HEK293 (cell line): ENCODE measurements at regions not wholly inside any gene's neighbourhood (a gene's known extent, or its start where the extent isn't known, plus 50 kb on each side); places are given as distances from the start of the nearest gene placed in this dataset.

Experiments used
- CTCF ChIA-PET: fragments of 350-600 bp; formaldehyde crosslinking; extraction: SDS; loops from one replicate; lab custom pipeline; 2021; ENCODE audit warnings: antibody characterized with exemption; lab: Yijun Ruan, JAX
- POLR2A ChIA-PET: fragments of 300-600 bp; formaldehyde crosslinking; extraction: SDS; loops from one replicate; lab custom pipeline; 2020; ENCODE audit warnings: antibody characterized with exemption, inconsistent platforms; lab: Yijun Ruan, JAX
- H3K27ac ChIP-seq: fragments of 200-500 bp; sonication (Bioruptor generic); 2 replicates; pipeline ENCODE4 v1.5.1; 2014; ENCODE audit warnings: low read depth, low read length, control low read depth, inconsistent platforms; ENCODE audit errors: extremely low read depth
- H3K36me3 ChIP-seq, 2 experiments: fragments of 200-500 bp in 1 of 2; sonication (Bioruptor generic) in 1 of 2; 1 replicate in 1 of 2; 2 replicates in 1 of 2; pipeline ENCODE4 v1.5.1; 2014 to 2017; ENCODE audit warnings: inconsistent platforms in 2 of 2, low read length in 2 of 2; ENCODE audit not compliant: control insufficient read depth in 2 of 2, insufficient read depth in 1 of 2
- H3K4me1 ChIP-seq: fragments of 200-500 bp; sonication (Bioruptor generic); 2 replicates; pipeline ENCODE4 v1.5.1; 2014; ENCODE audit warnings: mild to moderate bottlenecking, low read length, inconsistent platforms; ENCODE audit not compliant: control insufficient read depth, insufficient read depth
- H3K4me3 ChIP-seq: 2 replicates; pipeline ENCODE4 v1.5.1; 2011; ENCODE audit warnings: low read depth, mild to moderate bottlenecking, control low read depth, low read length, moderate library complexity
- H3K9me3 ChIP-seq: fragments of 200-500 bp; sonication (Bioruptor generic); 2 replicates; pipeline ENCODE4 v1.5.1; 2014; ENCODE audit warnings: low read depth, low read length, inconsistent platforms; ENCODE audit not compliant: control insufficient read depth, insufficient read depth
- GLIS2 ChIP-seq: fragments of 450-650 bp; formaldehyde crosslinking; IDR thresholded peaks from 2 replicates; pipeline ENCODE4 v1.5.1; 2016; ENCODE audit warnings: missing biosample characterization, missing genetic modification characterization
- WT1 ChIP-seq: fragments of 450-650 bp; formaldehyde crosslinking; IDR thresholded peaks from 2 replicates; pipeline ENCODE4 v1.5.1; 2016; ENCODE audit warnings: missing biosample characterization, missing genetic modification characterization
- ZFHX2 ChIP-seq: fragments of 450-650 bp; formaldehyde crosslinking; conservative IDR thresholded peaks from 2 replicates; pipeline ENCODE4 v1.5.1; 2016; ENCODE audit warnings: missing biosample characterization, missing genetic modification characterization
- ZNF155 ChIP-seq: fragments of 450-650 bp; formaldehyde crosslinking; IDR thresholded peaks from 2 replicates; pipeline ENCODE4 v1.5.1; 2016; ENCODE audit warnings: missing biosample characterization, missing genetic modification characterization
- ZNF202 ChIP-seq: fragments of 450-650 bp; formaldehyde crosslinking; IDR thresholded peaks from 2 replicates; pipeline ENCODE4 v1.5.1; 2016; ENCODE audit warnings: missing biosample characterization, missing genetic modification characterization, borderline replicate concordance
- ZNF350 ChIP-seq: fragments of 450-650 bp; formaldehyde crosslinking; IDR thresholded peaks from 2 replicates; pipeline ENCODE4 v1.5.0; 2017; ENCODE audit warnings: missing biosample characterization, mild to moderate bottlenecking, missing genetic modification characterization
- ZNF366 ChIP-seq: fragments of 450-650 bp; formaldehyde crosslinking; conservative IDR thresholded peaks from 2 replicates; pipeline ENCODE4 v1.5.1; 2016; ENCODE audit warnings: missing biosample characterization, missing genetic modification characterization
- ZNF530 ChIP-seq: fragments of 450-650 bp; formaldehyde crosslinking; IDR thresholded peaks from 2 replicates; pipeline ENCODE4 v1.5.1; 2016; ENCODE audit warnings: low read depth, missing biosample characterization, missing genetic modification characterization
- ZNF571 ChIP-seq: fragments of 450-650 bp; formaldehyde crosslinking; IDR thresholded peaks from 2 replicates; pipeline ENCODE4 v1.5.0; 2017; ENCODE audit warnings: missing biosample characterization, missing genetic modification characterization
- ZNF664 ChIP-seq: fragments of 450-650 bp; formaldehyde crosslinking; IDR thresholded peaks from 2 replicates; pipeline ENCODE4 v1.5.1; 2016; ENCODE audit warnings: missing biosample characterization, missing genetic modification characterization
- ZNF677 ChIP-seq: fragments of 450-650 bp; IDR thresholded peaks from 2 replicates; pipeline ENCODE4 v1.5.0; 2018; ENCODE audit warnings: missing biosample characterization, mild to moderate bottlenecking, missing genetic modification characterization, moderate library complexity
- ZNF76 ChIP-seq: fragments of 450-650 bp; formaldehyde crosslinking; IDR thresholded peaks from 2 replicates; pipeline ENCODE4; 2016; ENCODE audit warnings: low read depth, missing biosample characterization, missing genetic modification characterization, borderline replicate concordance
- TF ChIP-seq, protein P1 (sequence below): fragments of 450-650 bp; formaldehyde crosslinking; IDR thresholded peaks from 2 replicates; pipeline ENCODE4 v1.5.1; 2016; ENCODE audit warnings: missing biosample characterization, missing genetic modification characterization
- TF ChIP-seq, protein P2 (sequence below): fragments of 450-650 bp; formaldehyde crosslinking; IDR thresholded peaks from 2 replicates; pipeline ENCODE4 v1.5.1; 2016; ENCODE audit warnings: missing biosample characterization, missing genetic modification characterization
- TF ChIP-seq, protein P3 (sequence below): fragments of 450-650 bp; formaldehyde crosslinking; IDR thresholded peaks from 2 replicates; pipeline ENCODE4 v1.5.1; 2017; ENCODE audit warnings: missing biosample characterization, missing genetic modification characterization
- TF ChIP-seq, protein P4 (sequence below): fragments of 450-650 bp; formaldehyde crosslinking; IDR thresholded peaks from 2 replicates; pipeline ENCODE4 v1.5.1; 2017; ENCODE audit warnings: missing biosample characterization, missing genetic modification characterization
- TF ChIP-seq, protein P5 (sequence below): fragments of 450-650 bp; formaldehyde crosslinking; IDR thresholded peaks from 2 replicates; pipeline ENCODE4 v1.5.1; 2017; ENCODE audit warnings: missing biosample characterization, missing genetic modification characterization
- TF ChIP-seq, protein P6 (sequence below): fragments of 450-650 bp; formaldehyde crosslinking; IDR thresholded peaks from 2 replicates; pipeline ENCODE4 v1.5.1; 2016; ENCODE audit warnings: missing biosample characterization, missing genetic modification characterization
- TF ChIP-seq, protein P7 (sequence below): fragments of 450-650 bp; formaldehyde crosslinking; IDR thresholded peaks from 2 replicates; pipeline ENCODE4 v1.5.1; 2016; ENCODE audit warnings: missing biosample characterization, missing genetic modification characterization

DNA sequence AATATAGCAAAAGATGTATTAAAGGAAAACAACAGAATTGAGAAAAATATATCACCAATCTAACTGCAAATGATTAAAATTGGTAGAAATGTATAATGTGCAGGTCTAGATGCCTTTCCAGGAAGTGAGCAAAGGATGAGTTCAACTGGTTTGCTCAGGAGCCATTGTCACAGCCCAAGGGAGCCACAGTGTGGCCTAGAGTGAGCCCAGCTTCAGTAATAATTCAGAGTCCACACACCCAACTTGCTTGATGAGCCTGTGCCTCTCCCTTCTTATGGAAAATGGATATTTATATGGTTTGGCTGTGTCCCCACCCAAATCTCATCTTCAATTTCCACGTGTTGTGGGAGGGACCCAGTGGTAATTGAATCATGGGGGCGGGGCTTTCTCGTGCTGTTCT lies 92.2 kb upstream of the ASAP2 start (continued):
- no peak for TF ChIP-seq ZNF366
- TF ChIP-seq ZNF571 (tag by site-specific recombination) = no peak
- no peak for TF ChIP-seq ZNF202
- no peak for TF ChIP-seq ZNF155 (tag by site-specific recombination)
- TF ChIP-seq, protein P1, sequence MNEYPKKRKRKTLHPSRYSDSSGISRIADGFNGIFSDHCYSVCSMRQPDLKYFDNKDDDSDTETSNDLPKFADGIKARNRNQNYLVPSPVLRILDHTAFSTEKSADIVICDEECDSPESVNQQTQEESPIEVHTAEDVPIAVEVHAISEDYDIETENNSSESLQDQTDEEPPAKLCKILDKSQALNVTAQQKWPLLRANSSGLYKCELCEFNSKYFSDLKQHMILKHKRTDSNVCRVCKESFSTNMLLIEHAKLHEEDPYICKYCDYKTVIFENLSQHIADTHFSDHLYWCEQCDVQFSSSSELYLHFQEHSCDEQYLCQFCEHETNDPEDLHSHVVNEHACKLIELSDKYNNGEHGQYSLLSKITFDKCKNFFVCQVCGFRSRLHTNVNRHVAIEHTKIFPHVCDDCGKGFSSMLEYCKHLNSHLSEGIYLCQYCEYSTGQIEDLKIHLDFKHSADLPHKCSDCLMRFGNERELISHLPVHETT = no peak

DNA sequence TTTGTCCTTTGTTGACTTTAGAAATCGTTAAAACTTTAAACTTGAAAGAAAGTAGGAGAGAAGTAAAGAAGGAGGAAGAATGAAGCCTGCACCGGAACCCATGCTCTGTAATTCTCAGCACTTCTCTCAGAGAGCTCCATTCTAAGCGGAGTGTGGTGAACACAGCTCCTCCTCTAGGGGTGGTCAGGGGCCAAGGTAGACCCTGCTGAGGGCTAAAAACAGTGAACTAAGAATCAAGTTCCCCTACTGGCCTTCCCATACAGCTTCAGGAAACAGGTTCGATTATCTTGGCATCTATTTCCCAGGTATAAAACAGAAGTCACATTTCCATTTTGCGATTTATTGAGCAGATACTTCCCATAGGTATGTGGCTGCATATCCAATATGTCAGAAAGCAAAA lies 92.7 kb upstream of the ASAP2 start:
- no peak overlapping the region for H3K27ac ChIP-seq
- CTCF ChIA-PET = interaction anchor here (0.5 to 2.4 kb wide), 3 partner anchors 18 to 136 kb away, joined by 3 to 10 read pairs (median 3); no protein-coding TSS in a partner anchor
- POLR2A ChIA-PET = no interaction called here
- no peaks in the 10 kb centered on the region for H3K9me3 ChIP-seq
- no peak overlapping the region for H3K4me3 ChIP-seq
- H3K36me3 ChIP-seq = no peaks in the 10 kb centered on the region
- TF ChIP-seq ZNF664 (tag by site-specific recombination) (no peak), ZNF350 (tag by site-specific recombination) (no peak)
- TF ChIP-seq, all 188 proteins: peak for 0
- H3K4me1 ChIP-seq = no peaks in the 10 kb centered on the region

DNA sequence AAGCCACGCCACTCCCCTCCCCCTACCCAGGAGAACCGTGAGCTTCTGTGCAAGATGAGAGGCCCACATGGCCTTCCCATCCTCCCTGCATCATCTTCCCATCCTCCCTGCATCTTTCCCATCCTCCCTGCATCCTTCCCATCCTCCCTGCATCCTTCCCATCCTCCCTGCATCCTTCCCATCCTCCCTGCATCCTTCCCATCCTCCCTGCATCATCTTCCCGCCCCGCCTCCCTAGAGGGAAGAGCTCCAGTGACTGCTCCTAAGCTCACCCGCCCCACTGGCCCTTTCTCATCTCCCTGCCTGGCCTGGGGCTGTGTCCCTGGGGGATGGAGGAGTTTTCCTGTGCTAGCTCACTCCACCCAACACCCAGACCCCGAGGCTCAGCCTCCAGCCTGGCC lies 93.3 kb upstream of the ASAP2 start:
- no peaks in the 10 kb centered on the region for H3K36me3 ChIP-seq
- no peak overlapping the region for H3K4me3 ChIP-seq
- no peak overlapping the region for H3K27ac ChIP-seq
- ChIA-PET CTCF (interaction anchor here (0.6 to 2.4 kb wide), 5 partner anchors 18 to 213 kb away, joined by 3 to 10 read pairs (median 5); no protein-coding TSS in a partner anchor), POLR2A (no interaction called here)
- H3K9me3 ChIP-seq = no peaks in the 10 kb centered on the region
- TF ChIP-seq ZNF76 (tag by site-specific recombination) = peak; percentile 49
- TF ChIP-seq, protein P2, sequence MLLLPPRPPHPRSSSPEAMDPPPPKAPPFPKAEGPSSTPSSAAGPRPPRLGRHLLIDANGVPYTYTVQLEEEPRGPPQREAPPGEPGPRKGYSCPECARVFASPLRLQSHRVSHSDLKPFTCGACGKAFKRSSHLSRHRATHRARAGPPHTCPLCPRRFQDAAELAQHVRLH (tag by site-specific recombination) = no peak
- TF ChIP-seq WT1 (tag by site-specific recombination) = peak; percentile 57
- TF ChIP-seq ZNF530 (tag by site-specific recombination) = no peak
- no peaks in the 10 kb centered on the region for H3K4me1 ChIP-seq

DNA sequence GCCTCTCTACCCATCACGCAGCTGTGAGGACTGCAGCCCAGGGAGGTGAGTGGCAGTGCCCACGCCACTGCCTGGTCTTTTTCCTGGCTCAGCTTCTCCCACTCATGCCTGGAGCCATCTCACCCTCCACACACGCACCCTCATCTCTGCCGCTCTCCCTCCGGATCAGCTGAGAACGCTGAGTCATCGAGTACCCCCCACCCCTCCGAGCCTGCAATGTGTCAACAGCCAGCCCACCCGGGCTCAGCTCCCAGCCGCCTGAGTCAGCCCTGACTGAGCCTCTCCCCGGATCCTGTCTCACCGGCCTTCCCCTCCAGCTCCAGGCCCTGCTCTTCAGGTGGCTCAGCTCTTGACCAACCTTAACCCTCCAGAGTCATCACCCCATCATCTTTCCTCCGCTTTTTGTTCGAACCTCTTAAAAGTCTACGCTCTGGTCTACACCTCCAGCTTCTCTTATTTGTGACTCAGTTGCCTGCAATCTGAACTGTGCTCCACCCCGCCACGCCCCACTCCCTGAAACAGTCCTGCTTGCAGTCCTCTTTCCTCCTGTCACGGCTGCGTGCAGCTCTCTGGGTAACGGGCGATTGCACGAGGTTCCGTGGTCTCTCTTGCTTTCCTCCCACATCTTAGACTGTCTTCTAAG lies 94.4 kb upstream of the ASAP2 start:
- Histone ChIP-seq H3K36me3 (no peaks in the 10 kb centered on the region), H3K4me3 (no peak overlapping the region), H3K27ac (no peak overlapping the region), H3K4me1 (no peaks in the 10 kb centered on the region), H3K9me3 (no peaks in the 10 kb centered on the region)
- ChIA-PET CTCF (interaction anchor here (0.9 to 2.2 kb wide), 6 partner anchors 9 to 280 kb away, joined by 3 to 7 read pairs (median 4); no protein-coding TSS in a partner anchor), POLR2A (no interaction called here)
- TF ChIP-seq, protein P3, sequence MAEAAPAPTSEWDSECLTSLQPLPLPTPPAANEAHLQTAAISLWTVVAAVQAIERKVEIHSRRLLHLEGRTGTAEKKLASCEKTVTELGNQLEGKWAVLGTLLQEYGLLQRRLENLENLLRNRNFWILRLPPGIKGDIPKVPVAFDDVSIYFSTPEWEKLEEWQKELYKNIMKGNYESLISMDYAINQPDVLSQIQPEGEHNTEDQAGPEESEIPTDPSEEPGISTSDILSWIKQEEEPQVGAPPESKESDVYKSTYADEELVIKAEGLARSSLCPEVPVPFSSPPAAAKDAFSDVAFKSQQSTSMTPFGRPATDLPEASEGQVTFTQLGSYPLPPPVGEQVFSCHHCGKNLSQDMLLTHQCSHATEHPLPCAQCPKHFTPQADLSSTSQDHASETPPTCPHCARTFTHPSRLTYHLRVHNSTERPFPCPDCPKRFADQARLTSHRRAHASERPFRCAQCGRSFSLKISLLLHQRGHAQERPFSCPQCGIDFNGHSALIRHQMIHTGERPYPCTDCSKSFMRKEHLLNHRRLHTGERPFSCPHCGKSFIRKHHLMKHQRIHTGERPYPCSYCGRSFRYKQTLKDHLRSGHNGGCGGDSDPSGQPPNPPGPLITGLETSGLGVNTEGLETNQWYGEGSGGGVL (tag by site-specific recombination) = peak; percentile 88
- TF ChIP-seq, protein P4, sequence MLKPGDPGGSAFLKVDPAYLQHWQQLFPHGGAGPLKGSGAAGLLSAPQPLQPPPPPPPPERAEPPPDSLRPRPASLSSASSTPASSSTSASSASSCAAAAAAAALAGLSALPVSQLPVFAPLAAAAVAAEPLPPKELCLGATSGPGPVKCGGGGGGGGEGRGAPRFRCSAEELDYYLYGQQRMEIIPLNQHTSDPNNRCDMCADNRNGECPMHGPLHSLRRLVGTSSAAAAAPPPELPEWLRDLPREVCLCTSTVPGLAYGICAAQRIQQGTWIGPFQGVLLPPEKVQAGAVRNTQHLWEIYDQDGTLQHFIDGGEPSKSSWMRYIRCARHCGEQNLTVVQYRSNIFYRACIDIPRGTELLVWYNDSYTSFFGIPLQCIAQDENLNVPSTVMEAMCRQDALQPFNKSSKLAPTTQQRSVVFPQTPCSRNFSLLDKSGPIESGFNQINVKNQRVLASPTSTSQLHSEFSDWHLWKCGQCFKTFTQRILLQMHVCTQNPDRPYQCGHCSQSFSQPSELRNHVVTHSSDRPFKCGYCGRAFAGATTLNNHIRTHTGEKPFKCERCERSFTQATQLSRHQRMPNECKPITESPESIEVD (tag by site-specific recombination) = no peak
- TF ChIP-seq ZFHX2 (tag by site-specific recombination) (peak; percentile 58; the same call in 1 of the 2 replicates), ZNF677 (no peak), GLIS2 (peak; percentile 35; the same call in 1 of the 2 replicates)
- TF ChIP-seq, protein P5, sequence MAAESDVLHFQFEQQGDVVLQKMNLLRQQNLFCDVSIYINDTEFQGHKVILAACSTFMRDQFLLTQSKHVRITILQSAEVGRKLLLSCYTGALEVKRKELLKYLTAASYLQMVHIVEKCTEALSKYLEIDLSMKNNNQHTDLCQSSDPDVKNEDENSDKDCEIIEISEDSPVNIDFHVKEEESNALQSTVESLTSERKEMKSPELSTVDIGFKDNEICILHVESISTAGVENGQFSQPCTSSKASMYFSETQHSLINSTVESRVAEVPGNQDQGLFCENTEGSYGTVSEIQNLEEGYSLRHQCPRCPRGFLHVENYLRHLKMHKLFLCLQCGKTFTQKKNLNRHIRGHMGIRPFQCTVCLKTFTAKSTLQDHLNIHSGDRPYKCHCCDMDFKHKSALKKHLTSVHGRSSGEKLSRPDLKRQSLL = no peak
- TF ChIP-seq, protein P6, sequence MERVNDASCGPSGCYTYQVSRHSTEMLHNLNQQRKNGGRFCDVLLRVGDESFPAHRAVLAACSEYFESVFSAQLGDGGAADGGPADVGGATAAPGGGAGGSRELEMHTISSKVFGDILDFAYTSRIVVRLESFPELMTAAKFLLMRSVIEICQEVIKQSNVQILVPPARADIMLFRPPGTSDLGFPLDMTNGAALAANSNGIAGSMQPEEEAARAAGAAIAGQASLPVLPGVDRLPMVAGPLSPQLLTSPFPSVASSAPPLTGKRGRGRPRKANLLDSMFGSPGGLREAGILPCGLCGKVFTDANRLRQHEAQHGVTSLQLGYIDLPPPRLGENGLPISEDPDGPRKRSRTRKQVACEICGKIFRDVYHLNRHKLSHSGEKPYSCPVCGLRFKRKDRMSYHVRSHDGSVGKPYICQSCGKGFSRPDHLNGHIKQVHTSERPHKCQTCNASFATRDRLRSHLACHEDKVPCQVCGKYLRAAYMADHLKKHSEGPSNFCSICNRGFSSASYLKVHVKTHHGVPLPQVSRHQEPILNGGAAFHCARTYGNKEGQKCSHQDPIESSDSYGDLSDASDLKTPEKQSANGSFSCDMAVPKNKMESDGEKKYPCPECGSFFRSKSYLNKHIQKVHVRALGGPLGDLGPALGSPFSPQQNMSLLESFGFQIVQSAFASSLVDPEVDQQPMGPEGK (tag by site-specific recombination) = peak; percentile 51; the same call in 1 of the 2 replicates
- TF ChIP-seq, protein P7, sequence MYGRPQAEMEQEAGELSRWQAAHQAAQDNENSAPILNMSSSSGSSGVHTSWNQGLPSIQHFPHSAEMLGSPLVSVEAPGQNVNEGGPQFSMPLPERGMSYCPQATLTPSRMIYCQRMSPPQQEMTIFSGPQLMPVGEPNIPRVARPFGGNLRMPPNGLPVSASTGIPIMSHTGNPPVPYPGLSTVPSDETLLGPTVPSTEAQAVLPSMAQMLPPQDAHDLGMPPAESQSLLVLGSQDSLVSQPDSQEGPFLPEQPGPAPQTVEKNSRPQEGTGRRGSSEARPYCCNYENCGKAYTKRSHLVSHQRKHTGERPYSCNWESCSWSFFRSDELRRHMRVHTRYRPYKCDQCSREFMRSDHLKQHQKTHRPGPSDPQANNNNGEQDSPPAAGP (tag by site-specific recombination) = no peak
